Kidney tubule cell (primary cell): ENCODE measurements at regions not wholly inside any gene's neighbourhood (a gene's known extent, or its start where the extent isn't known, plus 50 kb on each side); places are given as distances from the start of the nearest gene placed in this dataset.

Source experiments
- DNase-seq: peaks from one replicate; pipeline ENCODE4 v3.0.0-alpha.2; 2018; ENCODE audit warnings: low spot score

DNA sequence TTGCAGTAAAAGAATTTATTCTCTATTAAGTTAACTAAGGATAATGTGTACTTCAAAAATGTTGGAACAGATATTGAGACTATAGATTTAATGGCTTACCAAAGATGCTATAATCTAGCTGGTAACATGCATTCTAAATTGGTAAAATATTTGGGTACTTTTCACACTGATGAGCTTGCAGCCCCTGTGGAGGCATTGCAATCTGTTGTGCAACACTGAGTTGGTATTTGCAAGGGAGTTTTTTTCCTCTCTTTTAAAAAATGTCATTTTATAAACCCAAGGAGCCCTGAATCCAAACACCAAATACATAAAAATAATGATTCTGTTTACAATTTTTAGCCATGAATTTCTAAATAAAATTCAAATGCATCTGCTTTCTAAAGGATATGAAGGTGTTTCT, 944.8 kb downstream of the DTWD2 start:
- DNase-seq = no peak

DNA sequence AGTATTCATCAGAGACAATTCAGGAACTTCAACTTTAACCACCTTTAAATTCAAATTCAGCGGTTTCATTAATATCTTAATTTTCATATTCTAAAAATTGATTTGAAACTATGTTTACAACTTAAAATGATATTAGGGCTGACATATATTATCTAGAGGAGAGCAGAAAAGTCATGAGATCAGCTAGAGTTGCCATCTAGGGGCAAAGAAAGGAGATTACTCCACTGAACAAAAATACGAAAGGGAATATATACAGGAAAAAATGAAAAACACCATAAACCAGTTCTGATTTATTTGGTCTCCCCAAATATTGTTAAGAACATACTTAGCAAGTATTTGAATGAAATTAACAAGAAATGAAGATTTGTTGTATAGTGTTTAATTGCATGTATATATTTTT, 946.3 kb downstream of the DTWD2 start:
- no peak for DNase-seq

DNA sequence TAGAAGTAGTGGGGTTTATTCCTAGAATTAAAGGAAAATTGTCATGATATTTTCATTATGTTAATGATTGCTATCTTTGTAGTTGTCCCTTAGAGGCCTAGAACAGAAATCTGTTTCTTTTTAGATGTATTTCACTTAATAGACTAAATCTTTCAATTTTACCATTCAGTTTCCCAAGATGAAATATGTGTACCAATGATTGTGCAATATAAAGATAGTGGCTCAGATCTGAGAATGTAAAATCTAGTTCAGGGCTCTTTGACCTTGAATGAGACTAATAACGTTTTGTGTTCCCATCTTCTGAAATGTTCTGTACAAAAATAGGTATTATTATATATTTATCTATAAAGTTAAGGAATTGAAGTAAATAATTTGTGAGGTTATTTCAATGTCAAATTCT, 947.9 kb downstream of the DTWD2 start:
- no peak for DNase-seq

DNA sequence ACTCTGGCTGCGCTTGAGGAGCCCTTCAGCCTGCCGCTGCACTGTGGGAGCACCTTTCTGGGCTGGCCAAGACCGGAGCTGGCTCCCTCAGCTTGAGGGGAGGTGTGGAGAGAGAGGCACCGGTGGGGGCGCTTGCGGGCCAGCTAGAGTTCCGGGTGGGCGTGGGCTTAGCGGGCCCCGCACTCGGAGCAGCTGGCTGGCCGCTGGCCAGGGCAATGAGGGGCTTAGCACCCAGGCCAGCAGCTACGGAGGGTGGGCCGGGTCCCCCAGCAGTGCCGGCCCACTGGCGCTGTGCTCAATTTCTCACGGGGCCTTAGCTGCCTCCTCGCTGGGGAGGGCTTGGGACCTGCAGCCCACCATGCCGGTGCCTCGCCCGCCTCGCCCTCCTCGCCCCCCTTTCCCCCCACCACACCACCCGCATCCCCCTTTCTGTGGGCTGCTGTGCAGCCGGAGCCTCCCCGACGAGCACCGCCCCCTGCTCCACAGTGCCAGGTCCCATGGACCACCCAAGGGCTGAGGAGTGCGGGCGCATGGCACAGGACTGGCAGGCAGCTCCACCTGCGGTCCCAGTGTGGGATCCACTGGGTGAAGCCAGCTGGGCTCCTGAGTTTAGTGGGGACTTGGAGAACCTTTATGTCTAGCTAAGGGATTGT, 954.5 kb downstream of the DTWD2 start:
- DNase-seq = no peak

DNA sequence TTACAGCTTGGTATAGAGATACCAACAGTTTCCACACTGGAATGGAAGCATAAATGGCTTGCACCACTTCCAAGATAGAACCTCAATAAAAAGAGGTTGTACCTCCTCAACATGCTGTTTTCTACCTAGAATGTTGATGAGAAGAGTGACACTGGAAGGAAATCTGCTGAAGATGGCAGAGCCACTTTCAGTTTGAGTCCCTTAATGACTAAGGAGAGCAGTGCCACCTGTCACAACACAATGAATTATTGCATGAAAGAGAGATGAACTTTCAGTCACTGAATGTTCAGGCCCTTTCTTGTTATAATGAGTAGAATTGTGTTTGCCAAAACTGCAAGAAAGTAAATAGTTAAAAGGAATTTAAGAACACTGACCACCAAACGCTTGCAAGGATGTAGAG, 958.5 kb downstream of the DTWD2 start:
- DNase-seq = no peak

DNA sequence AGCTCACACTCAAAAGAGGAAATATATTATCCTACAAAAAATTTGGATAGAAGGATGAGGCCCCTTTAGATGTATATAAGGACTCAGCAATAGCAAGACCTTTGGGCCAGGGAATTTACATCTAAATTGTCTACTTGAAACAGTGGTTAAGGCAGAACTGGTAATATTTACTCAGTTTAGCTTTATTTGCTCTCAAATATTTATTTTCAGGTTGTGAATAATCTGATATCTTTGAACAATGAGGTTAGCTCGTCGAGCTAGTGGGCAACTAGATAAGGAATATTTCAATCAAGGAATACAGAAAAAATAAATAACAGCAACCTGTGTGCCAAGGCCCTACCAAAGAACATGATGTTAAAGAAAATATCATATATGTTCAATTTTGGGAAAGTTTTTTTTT, 966.3 kb downstream of the DTWD2 start:
- no peak for DNase-seq

DNA sequence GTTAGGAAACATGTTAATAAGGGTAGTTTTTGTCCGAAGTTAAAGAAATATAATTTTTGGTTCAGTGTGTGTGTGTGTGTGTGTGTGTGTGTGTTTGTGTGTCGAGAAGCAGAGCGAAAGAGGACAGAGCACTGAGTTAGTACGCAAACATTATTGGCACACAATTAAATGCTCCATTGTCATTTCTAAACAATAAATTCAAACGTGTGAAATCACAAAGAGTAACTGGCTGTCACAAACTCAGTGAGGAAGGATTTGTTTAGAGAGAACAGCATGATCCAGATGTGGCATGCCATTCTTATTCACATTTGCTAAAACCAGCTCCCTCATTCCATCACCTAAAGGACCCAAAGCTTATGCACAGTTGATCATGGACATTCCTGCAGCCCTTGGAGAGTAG, 970.8 kb downstream of the DTWD2 start:
- no peak for DNase-seq

DNA sequence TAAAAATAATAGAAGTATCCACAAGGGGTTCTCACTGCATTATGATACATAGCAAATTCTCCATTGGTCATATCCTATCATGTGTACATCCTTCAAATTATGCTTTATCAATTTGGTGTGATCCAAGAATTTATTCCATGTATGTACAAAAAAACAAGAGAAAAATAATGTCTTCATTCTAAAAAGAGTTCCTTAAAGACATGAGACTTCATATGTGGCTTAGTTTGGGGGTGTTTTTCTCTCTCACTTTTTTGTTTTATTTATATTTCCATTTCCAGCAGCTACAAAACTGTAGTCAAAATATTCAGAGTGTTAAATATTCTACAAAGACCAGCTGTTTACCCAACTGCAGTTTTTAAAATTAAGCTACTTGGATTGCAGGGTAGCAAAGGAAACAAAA, 972.0 kb downstream of the DTWD2 start:
- no peak for DNase-seq

DNA sequence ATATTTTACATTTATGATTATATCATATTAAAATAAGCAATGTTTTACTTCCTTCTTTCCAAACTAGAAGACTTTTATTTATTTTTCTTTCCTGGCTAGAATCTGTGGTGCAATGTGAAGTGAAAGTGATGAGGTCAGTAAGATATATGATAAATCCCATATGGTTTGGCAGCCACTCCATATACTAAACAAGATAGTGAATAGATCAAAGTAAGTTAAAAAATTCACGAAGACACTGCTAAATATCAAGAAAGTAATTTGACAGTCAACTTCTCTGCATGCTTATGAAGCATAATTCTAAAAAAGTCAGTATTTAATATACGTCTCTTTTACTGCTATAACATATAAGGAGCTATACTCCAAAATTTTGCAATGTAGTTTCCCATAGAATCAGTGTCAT, 972.8 kb downstream of the DTWD2 start:
- DNase-seq = no peak

DNA sequence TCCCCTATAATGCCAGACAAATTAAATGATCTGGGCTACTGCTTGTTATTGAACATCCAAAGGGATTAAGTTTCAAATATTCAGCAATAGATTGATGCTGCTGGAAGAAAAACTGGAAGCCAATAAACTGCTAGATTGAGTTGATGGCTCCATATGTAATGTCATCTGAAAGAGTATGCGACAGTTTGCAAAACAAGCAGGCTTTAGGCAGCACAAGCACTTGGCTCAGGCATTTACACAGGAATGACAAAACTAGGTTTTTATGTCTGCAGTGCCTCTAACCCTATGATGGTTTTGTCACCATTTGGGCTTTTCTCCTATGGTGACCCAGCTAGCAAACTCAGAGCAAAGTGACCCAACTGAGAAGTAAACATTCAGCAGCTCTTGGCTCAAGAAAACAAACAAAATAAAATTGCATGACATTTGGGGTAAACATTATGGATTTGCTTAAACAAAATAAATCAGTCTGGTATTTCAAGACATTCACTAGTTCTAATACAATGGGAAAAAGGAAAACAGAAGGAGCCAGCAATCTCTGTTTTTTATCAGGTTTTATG, 978.5 kb downstream of the DTWD2 start:
- no peak for DNase-seq

DNA sequence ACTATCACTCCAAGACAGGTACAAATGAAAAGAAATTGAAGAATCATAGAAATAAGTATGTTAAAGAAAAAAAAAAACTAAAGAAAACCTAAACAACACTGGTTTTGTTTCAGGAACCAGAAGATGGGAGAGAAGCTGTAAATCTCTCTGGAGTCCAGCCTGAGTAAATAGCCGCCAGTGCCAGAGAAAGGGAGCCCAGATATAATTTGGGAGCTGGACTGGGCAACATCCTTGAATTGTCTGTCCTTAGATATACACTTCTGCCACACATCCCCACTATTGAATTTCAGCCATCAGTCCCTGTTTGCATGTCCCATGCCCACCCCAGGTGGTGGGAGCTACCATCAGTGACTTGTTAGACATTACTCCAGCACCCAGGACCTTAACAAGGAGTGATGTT, 979.6 kb downstream of the DTWD2 start:
- DNase-seq = no peak

DNA sequence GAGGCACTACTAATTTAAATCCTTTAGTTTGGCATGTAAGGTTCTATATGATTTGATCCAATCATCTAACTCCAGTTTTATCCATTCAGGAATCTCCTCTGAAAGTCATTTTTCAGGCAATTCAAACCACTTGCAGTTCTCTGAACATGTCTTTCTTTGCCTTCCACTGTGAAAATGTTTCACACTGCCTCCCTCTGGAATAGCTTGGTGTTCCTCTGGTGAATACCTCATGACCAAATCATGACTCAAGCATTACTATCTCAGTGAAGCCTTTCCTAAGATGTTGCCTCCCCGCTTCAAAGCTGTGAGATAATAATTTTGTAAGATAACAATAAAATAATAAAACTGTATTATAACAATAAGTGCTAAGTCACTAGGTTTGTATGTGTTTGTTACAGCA, 981.1 kb downstream of the DTWD2 start:
- no peak for DNase-seq

DNA sequence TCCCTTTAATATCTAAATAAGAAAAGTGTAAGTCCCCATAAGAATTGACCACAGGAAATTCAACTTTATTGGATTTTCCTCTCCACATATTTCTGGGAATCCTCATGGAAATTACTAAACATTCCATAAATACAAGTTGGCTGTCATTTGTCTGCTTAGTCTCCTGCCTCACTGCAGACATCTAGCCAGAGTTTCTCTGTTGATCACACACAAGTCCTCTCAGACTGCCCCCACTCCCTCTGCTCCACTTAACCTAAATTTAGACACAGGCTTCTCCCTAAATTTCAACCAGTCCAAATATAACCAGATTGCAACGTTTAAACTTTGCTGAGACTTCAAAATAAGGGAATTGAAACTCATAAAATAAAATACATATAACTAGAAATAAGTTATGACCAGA, 982.1 kb downstream of the DTWD2 start:
- DNase-seq = no peak

DNA sequence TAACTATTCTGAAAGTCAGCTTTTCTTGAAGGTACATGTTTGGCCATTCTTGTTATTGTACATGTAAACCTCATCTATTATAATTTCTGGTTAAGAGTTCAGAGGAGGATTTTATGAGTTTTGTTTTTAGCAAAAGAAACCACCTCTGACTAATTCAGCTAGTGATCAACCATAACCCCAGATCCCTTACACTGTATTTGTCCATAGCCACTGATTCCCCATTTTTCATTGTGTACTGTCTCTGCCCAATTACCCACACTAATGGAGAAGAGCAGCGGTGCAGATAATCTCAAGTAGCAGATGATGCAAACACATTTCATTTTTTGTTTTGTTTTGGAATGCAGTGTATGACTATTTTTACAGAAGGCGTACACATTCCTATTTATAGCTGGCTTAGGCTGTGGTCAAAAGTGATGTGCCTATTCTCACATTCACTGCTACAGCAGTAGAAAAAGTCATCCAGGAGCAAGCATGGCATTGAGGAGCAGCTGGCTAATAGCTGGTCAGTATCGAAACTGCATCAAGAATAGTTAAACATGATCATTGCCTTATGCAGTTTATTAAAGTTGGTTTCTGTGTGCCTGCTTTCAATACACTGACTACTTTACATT, 988.3 kb downstream of the DTWD2 start:
- peak; percentile 25 for DNase-seq

DNA sequence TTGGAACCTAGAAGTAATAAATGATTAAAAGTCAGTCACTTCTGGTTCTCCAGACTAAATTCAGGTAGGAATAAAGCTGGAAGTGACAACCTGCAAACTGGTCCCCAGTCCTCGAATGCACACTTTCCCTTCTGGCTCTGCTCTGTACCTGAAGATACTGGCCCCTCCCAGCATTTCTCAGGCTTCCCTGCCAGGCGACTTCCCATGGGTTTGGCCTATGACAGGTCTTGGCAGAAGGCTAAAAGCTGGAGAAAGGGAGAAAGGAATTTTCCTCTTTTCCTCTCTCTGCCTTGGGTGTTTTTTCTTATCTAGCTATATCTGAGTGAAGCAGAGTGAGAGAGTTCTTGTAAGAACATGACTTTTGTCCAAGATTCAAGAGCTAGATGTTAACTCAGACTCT, 1005.7 kb downstream of the DTWD2 start:
- DNase-seq = no peak

DNA sequence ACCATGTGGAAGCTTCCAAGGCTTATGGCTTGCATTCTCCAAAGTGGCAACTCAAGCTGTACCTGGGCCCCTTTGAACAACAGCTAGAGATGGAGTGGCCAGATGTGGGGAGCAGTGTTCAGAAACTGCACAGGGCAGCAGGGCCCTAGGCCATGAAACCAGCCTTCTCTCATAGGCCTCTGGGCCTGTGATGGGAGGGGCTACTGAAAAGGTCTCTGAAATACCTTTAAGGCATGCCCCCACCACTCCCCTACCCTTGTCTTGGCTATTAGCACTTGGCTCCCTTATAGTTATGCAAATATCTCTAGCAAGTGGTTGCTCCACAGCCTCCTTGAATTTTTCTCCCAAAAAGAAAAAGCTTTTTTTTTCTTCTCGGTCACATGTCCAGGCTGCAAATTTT, 1014.6 kb downstream of the DTWD2 start:
- no peak for DNase-seq

DNA sequence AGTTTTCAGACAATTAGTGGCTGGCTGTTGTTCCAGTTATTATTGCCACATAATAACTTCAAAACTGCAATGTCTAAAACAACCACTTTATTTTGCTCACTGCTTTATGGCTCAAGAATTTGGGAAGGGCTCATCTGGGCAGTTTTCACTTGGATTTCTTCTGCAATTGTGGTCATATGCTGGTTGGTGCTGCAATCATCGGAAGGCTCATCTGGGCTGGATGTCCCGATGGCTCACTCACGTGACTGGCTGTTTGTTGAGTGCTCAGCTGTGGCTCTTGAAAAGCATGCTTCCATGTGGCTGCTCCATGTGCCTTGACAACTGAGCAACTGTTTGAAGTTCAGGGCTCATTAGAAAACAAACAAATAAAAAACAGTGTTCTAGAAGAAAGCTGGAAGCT, 1032.5 kb downstream of the DTWD2 start:
- DNase-seq = no peak

DNA sequence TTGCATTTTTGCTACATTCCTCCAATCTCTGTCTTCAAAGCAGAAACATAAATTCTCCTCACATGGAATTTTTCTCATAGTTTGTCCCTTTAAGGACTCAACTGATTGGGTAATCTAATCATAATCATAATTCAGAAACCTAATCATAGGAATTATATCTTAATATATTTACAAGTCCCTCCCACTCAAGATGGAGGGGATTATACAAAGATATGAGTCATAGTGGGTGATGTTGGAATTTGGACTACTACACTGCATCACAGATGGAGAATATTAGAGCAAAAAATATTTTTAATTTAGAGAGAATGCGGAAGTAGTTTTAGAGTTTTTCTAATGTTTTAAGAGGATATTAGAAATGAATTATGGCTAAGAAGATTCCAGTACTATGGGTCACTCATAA, 1034.0 kb downstream of the DTWD2 start:
- no peak for DNase-seq

DNA sequence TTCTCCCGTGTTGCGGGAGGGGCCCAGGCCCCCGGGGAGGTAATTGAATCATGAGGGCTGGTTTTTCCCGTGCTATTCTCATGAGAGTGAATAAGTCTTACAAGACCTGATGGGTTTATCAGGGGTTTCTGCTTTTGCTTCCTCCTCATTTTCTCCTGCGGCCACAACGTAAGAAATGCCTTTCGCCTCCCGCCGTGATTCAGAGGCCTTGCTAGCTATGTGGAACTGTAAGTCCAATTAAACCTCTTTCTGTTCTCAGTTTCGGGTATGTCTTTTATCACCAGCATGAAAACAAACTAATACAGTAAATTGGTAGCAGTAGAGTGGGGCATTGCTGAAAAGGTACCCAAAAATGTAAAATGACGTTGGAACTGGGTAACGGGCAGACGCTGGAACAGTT, 1035.1 kb downstream of the DTWD2 start:
- no peak for DNase-seq

DNA sequence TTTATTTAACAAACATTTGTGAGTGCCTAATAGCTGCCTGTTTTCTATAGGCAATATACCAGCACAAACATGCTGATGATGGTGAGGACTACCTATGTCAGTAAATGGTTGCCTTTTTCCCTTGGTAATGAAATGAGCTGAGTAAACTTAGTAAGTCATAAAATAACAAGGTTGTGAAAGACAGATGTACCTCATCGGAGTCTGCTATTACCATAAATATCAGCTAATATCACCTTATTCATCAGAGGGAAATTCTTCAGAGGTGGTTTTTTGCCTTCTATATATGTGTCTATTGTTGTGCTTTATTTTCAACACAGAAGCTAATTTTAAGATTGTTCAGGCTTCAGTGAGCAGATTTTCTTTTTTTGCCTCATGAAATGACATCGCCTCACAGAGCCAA, 1040.5 kb downstream of the DTWD2 start:
- DNase-seq = no peak

DNA sequence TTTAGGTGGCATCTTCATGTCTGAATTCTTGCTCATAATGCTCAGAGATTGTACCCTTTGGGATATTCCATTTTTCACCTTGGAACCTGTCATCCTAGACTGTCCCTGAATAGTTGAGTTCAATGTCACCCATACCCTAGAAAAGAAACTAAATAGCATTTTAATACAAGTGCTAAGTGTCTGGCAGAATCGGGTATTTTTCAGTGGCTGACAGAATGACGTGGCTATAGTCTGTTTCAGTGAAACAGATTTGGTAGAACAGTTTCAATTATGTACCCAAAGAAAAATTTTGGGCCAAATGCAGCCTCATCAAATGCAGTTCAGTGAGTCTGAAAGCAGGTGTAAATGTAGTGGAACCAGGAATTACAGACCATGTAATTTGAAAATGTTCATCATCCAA, 1041.2 kb downstream of the DTWD2 start:
- no peak for DNase-seq

DNA sequence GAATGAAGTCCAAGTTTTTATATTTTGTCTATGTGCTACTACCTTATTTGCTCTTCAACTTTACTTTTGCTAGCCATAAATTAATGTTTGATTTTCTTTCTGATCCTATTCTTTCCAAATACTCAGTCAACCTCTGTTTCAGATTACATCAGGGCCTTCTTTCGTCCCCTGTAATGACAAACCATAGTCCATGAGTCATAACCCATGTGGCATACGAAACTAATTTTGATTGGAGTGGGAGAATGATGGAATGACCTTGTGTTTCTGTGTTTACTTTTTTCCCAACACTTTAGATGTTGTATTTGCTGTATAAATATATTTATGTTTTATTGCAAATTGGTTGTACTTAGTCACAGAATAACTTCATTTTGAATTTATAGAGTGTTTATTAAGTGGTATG, 1043.1 kb downstream of the DTWD2 start:
- no peak for DNase-seq

DNA sequence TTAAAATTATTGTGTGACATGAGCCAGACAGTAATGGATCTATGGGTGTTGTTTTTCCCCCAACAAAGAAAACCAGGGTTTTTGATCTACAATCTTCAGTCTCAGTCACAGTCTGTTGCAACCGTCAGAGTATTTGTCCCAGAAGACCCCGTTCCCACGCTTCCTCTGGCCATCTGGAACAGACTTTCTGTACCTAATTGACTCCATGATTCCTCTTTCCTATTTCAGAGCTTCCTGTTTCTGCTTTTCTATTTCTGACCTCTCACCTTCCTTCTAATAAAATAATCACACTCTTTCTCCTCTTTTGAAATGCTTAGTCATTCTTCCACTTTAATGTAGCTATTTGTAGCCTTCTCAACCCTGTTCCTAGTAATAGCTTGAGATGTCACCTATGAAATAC, 1044.8 kb downstream of the DTWD2 start:
- no peak for DNase-seq

DNA sequence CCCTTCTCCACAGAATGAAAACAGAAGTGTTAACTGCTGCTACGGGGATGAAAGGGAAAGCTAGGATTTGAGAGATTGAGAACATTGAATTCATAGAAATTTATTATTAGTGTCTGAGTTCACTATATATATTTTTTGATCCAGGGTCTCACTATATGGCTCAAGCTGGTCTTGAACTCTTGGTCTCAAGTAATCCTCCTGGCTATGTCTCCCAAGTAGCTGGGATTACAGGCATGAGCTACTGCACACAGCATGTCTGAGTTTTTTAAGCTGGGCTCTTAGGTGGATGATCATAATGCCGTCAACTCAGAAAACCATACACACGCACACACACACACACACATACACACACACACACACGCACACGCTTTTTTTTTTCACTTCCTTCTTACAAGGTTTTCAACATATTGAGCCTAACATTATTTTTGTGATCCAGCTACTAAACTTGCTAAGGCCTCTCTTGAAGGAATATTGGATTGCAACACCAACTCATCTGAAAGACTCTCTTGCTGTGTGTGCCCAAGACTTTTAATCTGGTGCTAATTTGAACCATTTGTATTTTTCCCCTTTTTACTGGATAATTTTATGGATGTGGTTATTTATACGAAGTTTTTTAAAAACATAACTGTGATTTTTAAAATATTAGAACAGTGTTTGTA, 1045.4 kb downstream of the DTWD2 start:
- no peak for DNase-seq
